ENCODE measurements at regions not wholly inside any gene's neighbourhood (a gene's known extent, or its start where the extent isn't known, plus 50 kb on each side); places are given as distances from the start of the nearest gene placed in this dataset.

DNA sequence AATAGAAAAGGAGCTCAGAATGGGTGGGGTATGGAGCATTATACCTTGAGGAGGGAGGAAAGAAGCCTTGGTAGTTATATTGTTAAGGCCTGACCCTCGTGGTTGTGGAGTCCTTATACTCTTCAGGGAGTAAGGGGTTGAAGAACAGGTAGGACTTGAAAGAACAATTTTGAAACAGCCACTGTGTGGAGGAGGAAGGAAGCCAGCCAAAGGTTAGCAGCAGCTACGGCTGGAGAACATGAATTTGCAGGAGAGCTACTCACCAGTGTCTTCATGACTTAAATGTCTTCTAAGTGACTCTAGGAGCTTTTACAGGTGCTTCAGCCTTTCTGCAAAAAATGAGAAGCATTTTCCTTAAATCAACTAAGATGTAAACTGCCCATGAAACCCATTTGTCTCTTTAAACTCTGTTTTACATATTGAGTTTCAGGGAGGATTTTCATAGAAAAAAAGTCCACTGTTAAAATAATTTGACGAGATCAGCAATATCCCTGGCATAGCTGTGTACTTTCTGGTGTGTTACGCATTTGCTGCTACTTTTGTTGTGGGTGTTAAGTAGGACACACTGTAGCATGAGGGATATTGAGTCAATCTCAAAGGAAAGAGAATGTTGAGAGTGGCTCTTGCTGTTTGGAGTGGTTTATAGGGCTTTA, 110.6 kb upstream of the ELL2 start:
- DNase-seq (ENCODE audit: low read depth) = no peak

DNA sequence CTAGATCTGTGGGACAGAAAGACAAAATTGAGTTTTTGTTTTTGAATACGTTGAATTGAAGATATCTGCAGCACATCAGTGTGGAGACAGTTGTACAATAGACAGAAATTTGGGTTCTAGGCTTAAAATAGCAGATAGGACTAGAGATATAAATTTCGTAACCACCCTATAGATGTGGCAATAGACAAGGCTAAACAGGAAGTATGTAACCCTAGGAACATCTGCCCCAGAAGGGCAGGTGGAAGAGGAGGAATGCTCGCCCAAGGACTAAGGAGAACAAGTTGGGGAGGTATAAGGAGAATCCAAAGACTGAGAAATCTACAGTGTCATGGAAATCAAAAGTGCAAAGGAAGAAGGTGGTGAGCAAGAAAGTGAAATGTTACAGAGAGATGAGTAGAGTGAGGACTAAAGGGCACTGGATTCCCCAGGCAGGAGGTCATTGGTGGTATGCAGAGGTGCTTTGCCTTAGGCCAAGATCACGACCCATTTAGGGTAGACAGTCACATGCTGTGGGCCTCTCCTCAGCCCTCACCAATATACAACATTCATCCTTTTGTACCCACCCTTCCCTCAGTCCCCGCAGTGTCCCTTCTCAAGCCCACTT, 109.1 kb upstream of the ELL2 start:
- no peak for DNase-seq (ENCODE audit: low read depth)

DNA sequence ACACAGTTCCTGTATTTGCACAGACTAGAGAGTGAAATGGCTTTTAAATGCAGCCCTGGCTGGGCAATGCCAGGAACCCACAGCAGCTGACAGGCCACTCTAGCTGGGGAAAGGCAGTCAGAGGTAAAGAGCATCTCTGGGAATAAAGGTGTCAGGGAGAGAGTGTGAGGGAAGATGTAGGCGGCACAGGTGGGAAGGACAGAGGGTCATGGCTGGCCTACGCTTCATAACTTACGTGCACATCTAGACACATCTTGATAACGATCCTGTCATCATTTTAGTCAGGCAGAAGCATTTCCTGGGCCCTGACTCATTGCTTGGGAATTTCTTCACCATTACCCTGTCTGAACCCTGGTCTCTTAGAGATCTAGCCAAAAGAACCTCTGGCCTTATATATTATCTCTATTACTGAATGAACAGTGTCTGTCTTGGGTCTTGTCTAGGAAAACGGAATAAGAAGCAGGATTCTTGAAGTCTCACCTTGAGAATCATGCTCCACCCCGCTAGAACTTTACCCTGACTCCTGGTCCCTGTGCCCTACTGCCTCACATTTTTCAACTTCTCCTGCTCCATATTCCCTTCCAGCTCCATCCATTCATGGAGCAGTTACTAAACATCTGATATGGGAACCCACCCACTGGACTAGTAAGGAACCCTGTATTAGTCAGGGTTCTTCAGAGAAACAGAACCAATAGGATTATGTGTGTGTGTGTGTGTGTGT, 106.4 kb upstream of the ELL2 start:
- DNase-seq (ENCODE audit: low read depth) = peak; percentile 97

DNA sequence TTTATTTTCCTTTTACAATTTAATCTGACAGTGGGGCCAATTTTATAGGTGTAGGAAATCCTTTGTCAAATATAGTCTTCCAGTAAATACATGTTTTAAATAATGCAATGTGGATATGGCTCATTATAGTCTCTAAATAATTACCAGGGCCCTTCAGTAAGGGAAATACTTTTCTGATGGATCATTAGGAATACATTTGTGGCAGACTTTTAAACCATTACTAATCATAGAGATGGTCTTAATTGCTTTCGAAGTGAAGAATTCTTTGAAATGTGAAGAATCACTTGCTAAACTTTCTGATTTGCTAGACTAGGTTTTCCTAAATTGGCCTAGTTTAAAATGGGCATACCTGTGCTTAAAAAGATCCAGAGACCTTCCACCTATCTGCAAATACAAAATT, 105.6 kb upstream of the ELL2 start:
- peak; percentile 63 for DNase-seq (ENCODE audit: low read depth)

DNA sequence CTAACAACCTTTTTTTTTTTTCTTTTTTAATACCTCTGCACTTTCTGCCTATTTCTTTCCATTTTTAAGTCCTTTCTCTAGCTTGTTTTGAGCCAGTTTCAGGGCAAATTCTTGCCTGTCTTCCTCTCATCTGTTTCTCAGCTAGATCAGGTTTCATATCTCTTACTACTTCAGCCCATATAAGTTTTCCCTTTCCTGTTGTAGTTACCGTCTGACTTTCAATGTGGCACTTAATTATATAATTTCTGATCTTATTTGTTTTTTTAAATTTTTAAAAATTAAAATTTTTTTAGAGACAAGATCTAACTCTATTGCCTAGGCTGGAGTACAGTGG, 104.7 kb upstream of the ELL2 start:
- peak; percentile 20 for DNase-seq (ENCODE audit: low read depth)

DNA sequence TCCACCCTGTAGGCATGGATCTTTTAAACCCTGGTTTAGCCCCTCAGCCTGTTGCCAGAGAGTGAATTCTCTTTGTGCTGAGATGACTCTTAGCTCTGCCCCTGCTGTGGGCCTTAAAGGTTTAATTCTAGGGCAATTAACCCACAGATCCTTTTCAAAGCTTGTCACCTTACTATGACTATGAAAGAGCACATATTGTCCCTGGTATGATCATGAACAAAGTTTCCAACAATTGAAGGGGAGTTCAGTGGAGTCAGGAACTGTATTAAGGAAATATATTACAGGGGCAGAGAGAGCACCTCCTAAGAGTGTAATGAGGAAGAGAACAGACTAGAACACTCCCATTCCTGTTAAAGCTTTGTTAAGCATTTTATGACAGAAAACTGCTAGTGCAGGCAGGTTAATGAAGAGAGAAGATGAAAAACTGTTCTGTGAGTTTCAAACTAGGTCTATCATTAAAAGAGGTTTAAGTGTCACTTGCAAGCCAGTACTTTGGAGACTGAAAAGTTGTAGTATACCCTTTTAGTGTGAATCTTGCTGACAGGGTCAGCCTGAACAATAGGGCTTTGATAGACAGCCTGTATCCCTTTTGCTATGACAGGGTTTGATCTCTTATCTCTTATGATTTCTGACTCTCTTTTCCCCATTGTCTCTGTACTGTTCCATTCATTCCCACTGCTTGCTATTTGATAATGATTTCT, 104.2 kb upstream of the ELL2 start:
- DNase-seq (ENCODE audit: low read depth) = peak; percentile 13

DNA sequence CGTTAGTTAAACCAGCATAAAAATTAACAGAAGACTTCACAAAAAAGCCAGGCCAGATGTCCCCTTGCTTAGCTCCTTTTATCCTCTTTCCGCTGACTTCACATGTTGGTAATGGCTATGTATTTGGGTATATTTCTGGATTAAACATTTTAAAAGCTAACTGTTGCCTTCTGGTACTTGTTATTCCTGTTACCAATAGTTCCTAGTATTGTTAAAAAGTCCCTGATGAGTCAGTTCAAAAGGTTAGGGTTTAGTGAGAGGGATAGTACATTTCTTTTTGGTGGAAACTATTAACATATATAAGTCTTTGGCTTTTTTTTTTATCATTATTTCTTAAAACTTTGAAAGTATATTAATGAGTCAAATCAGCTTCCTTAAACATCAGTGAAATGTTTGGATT, 103.2 kb upstream of the ELL2 start:
- peak; percentile 21 for DNase-seq (ENCODE audit: low read depth)

DNA sequence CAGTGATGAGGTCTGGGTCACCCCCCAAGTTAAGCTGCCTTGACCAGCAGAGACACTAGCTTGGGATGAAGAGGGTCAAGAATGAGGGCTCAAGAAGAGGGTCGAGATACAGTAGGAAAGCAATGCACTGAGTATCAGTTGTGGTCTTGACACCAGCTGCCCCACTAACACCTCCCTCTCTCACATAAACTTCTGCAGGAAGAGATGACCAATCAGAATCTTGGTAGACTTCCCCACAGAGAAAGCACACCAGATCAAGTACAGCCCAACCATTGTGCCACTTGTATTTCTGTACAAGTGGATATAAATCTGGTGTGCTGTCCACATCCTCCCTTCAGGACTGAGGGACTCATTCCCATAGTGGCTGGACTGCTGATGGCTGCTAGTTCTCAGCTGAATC, 101.2 kb upstream of the ELL2 start:
- DNase-seq (ENCODE audit: low read depth) = no peak

DNA sequence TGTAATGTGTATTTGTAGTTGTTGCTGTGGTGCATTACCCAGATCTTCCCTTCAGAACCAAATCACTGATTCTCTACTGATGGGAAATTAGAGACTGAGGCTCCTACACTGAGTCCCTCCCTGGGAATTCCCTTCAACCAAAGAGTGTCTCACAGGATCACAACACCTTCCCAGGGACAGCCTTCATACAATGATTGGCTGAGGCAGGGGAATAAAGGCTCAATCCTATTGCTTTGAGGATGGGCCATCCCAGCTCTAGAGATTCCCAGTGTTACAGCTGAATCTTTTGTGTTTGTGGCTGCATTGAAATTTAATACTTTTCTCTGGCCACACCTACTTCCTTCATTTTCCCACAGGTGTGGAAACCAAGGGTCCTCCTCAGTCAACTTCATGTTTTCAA, 96.4 kb upstream of the ELL2 start:
- no peak for DNase-seq (ENCODE audit: low read depth)

DNA sequence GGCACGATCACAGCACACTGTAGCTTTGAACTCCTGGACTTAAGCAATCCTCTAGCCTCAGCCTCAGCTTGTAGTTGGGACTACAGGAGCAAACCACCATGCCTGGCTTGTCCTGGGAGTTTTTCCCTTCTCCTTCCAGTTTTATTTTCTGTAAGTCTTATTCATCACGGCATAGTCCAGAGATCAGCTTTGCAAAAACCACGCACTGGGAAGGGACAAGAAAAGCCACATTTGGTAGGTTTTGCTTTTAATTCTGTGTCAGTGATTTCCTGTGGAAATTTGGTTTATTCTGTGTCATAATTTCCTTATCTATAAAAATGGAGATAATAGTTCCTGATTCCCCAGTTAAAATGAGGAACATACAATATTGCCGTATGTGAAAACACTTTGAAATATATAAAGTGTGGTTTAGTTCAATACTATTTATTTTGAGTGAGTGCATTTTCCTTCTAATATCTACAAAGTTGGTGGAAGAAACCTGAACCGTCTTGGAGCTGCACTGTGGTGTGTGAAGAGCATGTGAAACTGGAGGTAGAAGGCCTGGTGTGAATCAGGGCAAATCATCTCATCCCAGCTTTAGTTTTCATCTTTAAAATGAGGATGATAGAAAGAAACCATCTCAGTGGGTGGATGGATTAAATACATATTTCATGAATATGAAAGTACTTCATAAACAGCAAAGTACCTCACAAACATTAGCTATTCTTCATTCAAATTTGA, 92.8 kb upstream of the ELL2 start:
- no peak for DNase-seq (ENCODE audit: low read depth)

DNA sequence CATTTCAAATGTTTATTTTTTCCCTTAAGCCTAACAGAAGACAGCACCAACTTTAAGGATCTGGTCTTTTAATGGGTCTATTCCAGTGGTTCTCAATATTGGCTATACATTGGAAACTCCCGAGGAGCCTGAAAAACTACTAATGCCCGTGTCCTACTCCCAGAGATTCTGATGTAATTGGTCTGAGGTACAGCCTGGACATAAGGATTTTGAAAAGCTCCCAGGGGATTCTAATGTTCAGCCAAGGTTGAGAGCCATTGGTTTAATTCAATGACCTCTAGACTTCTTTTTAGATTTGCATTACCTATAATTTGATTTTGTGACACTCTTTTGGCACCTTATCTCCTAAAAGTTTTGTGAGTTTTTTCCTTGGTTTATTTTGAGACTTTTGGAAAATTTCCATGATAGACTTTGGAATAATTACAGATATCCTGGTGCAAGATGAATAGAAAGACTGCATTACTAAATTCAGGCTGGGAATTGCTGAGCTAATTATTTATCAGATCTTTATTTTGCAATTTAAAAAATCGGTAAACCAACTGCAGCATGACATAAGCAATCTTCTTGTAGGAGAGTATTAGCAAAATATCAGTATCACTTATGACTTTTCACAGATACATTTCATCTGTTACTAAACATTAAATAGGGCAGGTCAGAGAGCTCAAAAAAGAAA, 91.5 kb upstream of the ELL2 start:
- DNase-seq (ENCODE audit: low read depth) = no peak

DNA sequence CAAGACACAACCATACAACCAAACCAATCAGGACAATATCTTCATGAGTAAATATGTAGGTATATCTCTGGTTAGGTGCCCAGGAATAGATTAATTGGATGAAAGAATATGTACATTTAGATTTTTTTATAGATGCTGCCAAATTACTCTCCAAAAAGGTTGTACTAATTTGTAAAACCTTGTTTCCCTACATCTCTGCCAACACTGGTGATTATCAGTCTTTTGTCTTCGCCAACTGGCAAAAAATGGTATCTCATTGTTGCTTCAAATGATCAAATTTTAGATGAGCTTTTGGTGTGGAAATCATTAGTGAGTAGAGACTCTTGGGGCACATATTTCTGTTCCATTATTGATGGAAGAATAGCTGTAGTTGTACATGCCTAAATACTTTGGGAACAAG, 90.7 kb upstream of the ELL2 start:
- DNase-seq (ENCODE audit: low read depth) = no peak

DNA sequence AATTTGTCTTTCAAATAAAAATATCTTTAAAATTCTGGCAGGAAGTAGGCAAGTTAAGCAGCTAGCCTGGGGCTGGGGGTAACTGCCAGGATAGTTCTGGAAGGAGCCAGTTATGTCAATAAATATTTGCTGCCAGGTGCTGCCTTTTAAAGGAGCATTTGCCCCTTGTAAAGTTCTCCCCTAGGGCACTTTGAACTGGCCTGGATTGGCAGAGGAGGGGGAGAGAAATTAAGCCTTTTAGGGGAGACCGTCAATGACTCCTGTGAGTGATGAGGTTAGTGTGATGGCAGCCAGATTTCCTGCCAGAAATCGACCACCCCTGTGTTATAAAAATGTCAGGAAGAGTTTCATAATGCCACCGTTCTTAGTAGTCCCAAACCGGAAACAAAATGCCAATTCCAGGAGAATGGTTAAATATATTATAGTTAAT, 89.8 kb upstream of the ELL2 start:
- DNase-seq (ENCODE audit: low read depth) = no peak

DNA sequence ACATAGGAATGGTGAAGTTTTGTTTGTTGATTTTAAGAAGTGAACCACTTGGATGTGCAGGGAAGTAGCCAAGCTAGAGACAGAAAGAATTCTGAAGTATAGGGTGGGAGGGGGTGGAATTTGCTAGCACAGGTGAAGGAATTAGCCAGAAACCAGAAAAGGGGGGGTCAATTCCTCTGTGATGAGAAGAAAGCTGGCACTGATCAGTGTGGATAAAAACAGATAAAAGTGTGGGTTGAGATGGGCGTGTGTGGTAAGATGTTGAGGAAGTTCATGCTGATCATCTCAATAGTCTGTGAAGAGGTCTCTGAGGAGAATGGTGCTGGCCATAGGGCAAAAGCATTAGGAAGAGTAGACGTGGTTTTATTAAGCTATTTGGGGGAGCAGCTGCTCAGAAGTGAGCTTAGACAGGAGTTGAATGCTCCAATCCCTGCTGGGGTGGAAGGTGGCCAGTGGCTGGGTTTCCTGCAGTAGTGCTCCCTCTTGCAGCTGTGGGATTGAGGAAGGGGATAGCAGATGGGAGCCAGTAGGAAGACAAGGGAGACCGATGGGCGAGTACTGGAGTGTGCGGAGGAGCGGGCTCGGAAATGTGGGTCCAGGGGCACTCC, 88.7 kb upstream of the ELL2 start:
- DNase-seq (ENCODE audit: low read depth) = no peak

DNA sequence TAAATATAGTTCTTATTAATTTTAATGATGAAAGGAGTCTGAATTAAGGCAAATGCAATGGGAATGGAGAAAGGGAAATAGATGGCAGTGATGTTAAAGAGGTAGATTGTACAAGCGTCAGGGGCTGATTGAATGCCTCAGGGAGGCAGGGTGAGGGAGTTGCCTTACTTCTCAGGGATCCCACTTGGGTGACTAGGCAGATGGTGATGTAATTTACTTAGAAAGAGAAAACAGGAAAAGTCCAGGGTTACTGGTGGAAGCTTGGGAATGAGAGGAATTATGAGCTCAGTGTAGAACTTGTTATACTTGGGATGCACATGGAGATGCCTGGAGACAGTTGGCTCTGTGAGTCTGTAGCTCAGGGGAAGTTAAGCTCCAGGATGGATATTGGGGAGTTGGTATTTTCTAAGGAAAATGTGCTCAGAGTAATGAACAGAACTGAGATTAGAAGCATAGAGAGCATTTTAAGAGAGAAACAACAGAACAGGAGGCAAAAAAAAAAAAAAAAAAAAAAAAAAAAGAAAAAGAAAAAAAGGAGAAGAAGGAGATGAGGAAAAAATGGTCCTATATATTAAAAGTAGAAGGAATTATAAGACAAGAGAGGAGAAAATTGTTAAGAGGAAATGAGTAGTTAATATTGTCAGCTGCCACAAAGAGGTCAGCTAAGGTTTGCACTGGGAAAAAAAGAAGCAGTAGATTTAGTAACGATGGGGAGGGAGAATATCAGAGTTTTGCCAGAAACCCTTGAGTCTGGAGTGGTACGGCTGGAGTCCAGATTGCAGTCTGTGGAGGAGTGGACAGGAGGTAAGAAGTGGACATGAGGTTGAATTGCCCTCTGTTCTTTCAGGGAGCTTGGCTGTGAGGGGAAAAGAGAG, 88.0 kb upstream of the ELL2 start:
- peak; percentile 88 for DNase-seq (ENCODE audit: low read depth)

DNA sequence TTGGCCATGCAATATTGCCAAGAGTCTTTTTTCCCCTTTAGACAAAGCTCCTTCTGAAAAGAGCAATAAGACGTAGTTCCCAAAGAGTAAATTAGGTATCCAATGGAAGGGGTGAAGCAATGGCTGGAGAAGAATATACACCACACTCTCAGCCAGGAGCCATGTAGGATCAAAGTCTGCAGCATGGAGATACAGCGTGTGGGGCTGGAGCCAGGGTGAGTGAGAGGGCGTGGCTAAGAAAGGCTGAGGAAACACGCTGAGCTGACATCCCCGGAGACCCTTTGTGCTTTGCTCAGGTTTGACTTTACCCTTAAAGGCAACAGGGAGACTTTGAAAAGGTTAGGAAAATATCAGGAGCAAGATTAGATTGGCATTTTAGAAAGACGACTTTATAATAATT, 87.1 kb upstream of the ELL2 start:
- no peak for DNase-seq (ENCODE audit: low read depth)

DNA sequence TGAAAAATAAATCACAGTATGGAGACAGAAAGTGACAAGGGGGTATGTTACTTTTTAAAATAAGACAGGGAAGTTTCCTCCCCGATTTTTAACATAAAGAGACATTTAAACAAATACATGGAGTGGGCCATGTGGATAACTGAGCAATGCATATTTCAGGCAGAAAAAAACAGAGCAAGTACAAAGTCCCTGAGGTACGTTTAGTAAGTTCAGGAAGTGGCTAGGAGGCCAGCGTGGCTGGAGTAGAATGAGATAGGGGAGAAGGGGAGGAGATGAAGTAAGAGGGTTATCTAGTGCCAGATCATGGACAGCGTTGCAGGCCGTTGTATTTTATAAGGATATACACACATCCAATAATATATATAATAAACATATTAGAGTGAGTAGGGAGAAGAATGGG, 84.2 kb upstream of the ELL2 start:
- DNase-seq (ENCODE audit: low read depth) = no peak

DNA sequence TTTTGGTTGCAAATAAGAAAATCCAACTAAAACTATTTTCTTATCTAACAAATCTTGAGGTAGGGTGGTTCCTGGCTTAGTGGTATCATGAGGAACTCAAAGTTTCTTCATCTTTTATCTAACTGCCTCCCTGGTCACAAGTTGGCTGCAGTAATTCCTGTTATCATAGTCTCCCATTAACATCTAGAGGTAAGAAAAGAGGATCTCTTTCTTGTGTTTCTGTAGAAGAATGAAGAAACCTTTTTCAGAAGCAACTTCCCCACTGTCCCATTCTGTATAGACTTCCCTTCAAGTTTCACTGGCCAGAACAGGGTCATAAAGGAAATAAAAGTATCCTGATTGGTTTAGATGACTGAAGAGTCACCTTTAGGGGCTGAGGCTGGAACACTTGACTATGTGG, 81.8 kb upstream of the ELL2 start:
- no peak for DNase-seq (ENCODE audit: low read depth)

DNA sequence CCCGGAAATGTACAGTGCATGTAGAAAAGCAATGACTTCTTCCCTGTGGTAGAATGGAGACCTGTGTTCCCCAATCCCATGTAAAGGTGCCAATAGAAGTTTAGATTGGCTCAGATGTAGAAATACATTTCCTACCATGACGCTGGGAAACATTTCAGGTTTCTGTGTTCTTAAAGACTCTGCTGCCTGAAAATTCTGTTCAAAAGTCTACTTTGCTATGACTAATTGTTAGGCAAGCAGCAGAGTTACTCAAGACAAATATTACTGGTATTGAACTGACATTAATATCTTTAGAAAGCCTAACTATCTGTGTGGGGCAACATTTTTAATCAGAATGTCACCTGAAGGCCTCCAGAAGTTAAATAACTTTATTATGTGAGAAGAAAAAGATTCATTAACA, 75.5 kb upstream of the ELL2 start:
- DNase-seq (ENCODE audit: low read depth) = peak; percentile 47

DNA sequence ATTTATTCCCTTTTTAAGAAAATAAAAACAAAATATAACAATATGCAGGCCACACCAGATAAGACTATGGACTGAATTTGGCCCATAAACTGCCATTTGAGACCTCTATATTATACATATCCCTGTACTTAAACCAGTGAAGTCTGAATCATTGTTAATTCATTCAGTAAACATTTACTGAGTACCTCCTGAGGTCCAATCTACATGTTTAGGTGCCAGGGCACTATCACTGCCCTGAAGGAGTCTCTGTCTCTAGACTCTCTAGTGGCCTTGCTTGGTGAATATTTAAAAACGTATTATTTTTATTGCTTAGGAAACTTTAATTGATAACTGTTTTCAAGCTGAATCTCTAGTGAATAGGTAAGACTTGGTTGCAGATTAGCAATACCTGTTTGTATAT, 74.7 kb upstream of the ELL2 start:
- peak; percentile 34 for DNase-seq (ENCODE audit: low read depth)

All from ELR (cell line).